Activated CD4-positive, CD25-positive, alpha-beta regulatory T cell treated with anti-CD3 and anti-CD28 coated beads, Interleukin-2, amount 50 U/mL, for 72 hours (primary cell): ENCODE measurements at regions not wholly inside any gene's neighbourhood (a gene's known extent, or its start where the extent isn't known, plus 50 kb on each side); places are given as distances from the start of the nearest gene placed in this dataset.
"Not testable (repeated sequence)": the region's sequence is repeated elsewhere in the genome, so short reads cannot be mapped to it uniquely, and the experiment has no call there.

Experiments used
- DNase-seq: peaks from one replicate; pipeline ENCODE4 v3.0.0; 2021

- DNase-seq: no peak
Measured at GRCh38 chr7:155377838-155378579, 79.9 kb upstream of the EN2 start.

GRCh38 chr7:155378580-155378934, 79.4 kb upstream of the EN2 start:
- no peak for DNase-seq

- no peak for DNase-seq
Measured at GRCh38 chr7:155378959-155379871, 78.7 kb upstream of the EN2 start.

- peak; percentile 61 for DNase-seq
Measured at GRCh38 chr7:155380221-155380861, 77.6 kb upstream of the EN2 start.

GRCh38 chr7:155380976-155381851, 76.7 kb upstream of the EN2 start:
- DNase-seq: no peak

- DNase-seq: no peak
Measured at GRCh38 chr7:155381852-155382801, 75.8 kb upstream of the EN2 start.

GRCh38 chr7:155382802-155383171, 75.1 kb upstream of the EN2 start:
- no peak for DNase-seq

GRCh38 chr7:155383756-155384491, 74.0 kb upstream of the EN2 start:
- DNase-seq: no peak

- no peak for DNase-seq
Measured at GRCh38 chr7:155384751-155385150, 73.2 kb upstream of the EN2 start.

- not testable (repeated sequence) for DNase-seq
Measured at GRCh38 chr7:155385182-155385581, 72.7 kb upstream of the EN2 start.

GRCh38 chr7:155386608-155387007, 71.3 kb upstream of the EN2 start:
- no peak for DNase-seq

GRCh38 chr7:155387066-155387620, 70.8 kb upstream of the EN2 start:
- DNase-seq: no peak

GRCh38 chr7:155388561-155388960, 69.4 kb upstream of the EN2 start:
- no peak for DNase-seq

GRCh38 chr7:155391414-155391813, 66.5 kb upstream of the EN2 start:
- no peak for DNase-seq

GRCh38 chr7:155392726-155393570, 65.0 kb upstream of the EN2 start:
- no peak for DNase-seq

- DNase-seq: no peak
Measured at GRCh38 chr7:155394413-155394812, 63.5 kb upstream of the EN2 start.

GRCh38 chr7:155395176-155395797, 62.6 kb upstream of the EN2 start:
- DNase-seq: no peak

- DNase-seq: no peak
Measured at GRCh38 chr7:155396661-155397060, 61.3 kb upstream of the EN2 start.
